GM12878 (cell line): ENCODE measurements at regions not wholly inside any gene's neighbourhood (a gene's known extent, or its start where the extent isn't known, plus 50 kb on each side); places are given as distances from the start of the nearest gene placed in this dataset.

Experiments used
- ATAC-seq: fragments of 200-7000 bp; cut with Tn5 transposase; 3 replicates; pipeline ENCODE4 v1.9.1; 2020; ENCODE audit warnings: mild to moderate bottlenecking, moderate library complexity
- BruUV-seq: library from RNA; stranded (reverse); fragments of 400-500 nt; replicated peaks from 2 replicates; lab custom pipeline; 2021; lab: Mats Ljungman, UMichigan
- CTCF ChIA-PET: fragments of 300-600 bp; sonication (Branson Sonifier 250); formaldehyde crosslinking; extraction: SDS; loops from one replicate; lab custom pipeline; 2021; ENCODE audit warnings: inconsistent platforms; lab: Yijun Ruan, JAX
- POLR2A ChIA-PET: fragments of 350-600 bp; formaldehyde crosslinking; extraction: SDS; loops from one replicate; lab custom pipeline; 2021; ENCODE audit warnings: inconsistent platforms; lab: Charles Lee
- RAD21 ChIA-PET: fragments of 300-600 bp; sonication (Branson Sonifier 250); formaldehyde crosslinking; loops from one replicate; lab custom pipeline; 2023; ENCODE audit warnings: antibody characterized with exemption; ENCODE audit not compliant: unreplicated experiment; lab: Charles Lee
- SMC1A ChIA-PET: fragments of 300-600 bp; sonication (Branson Sonifier 250); formaldehyde crosslinking; loops from one replicate; lab custom pipeline; 2023; ENCODE audit not compliant: unreplicated experiment, uncharacterized antibody; lab: Charles Lee
- DNase-seq: peaks from one replicate; pipeline ENCODE4 v3.0.0-alpha.2; 2011; ENCODE audit warnings: low read depth, low spot score
- FAIRE-seq: peaks from 3 replicates; lab custom pipeline; 2011; peaks lifted over from hg19 to GRCh38; lab: Jason Lieb, UNC
- H2AFZ ChIP-seq: 2 replicates; pipeline ENCODE4 v1.6.0; 2011; ENCODE audit warnings: low read depth, low read length, control low read depth; ENCODE audit not compliant: control insufficient read depth
- H3K27ac ChIP-seq: 2 replicates; pipeline ENCODE4 v1.5.1; 2011; ENCODE audit warnings: control low read depth; ENCODE audit not compliant: control insufficient read depth, insufficient read depth
- H3K27me3 ChIP-seq, 2 experiments: replicated peaks in 1 of 2; 2 replicates each; pipeline versions ENCODE4 v1.6.0 to v1.6.1; 2011; ENCODE audit warnings: low read length in 1 of 2; ENCODE audit not compliant: control insufficient read depth in 2 of 2, insufficient read depth in 2 of 2
- H3K36me3 ChIP-seq, 2 experiments: 2 replicates each; pipeline ENCODE4 v1.5.1; 2011; ENCODE audit warnings: low read length in 1 of 2; ENCODE audit not compliant: control insufficient read depth in 2 of 2, insufficient read depth in 2 of 2
- H3K4me1 ChIP-seq: 2 replicates; pipeline ENCODE4 v1.6.1; 2011; ENCODE audit warnings: mild to moderate bottlenecking, low read length, moderate library complexity, mixed read lengths; ENCODE audit not compliant: control insufficient read depth, insufficient read depth
- H3K4me2 ChIP-seq: 2 replicates; pipeline ENCODE4 v1.6.0; 2011; ENCODE audit warnings: control low read depth; ENCODE audit not compliant: control insufficient read depth, insufficient read depth
- H3K4me3 ChIP-seq: fragments of 200-600 bp; sonication (generic); 2 replicates; pipeline ENCODE4 v1.5.1; 2016
- H3K79me2 ChIP-seq: 2 replicates; pipeline ENCODE4 v1.6.0; 2011; ENCODE audit warnings: low read length; ENCODE audit not compliant: control insufficient read depth, insufficient read depth
- H3K9ac ChIP-seq: 2 replicates; pipeline ENCODE4 v1.8.0; 2011; ENCODE audit warnings: low read length, control low read depth, mixed read lengths; ENCODE audit not compliant: control insufficient read depth, insufficient read depth
- H3K9me3 ChIP-seq: replicated peaks from 3 replicates; pipeline ENCODE4 v1.5.1; 2011; ENCODE audit warnings: mild to moderate bottlenecking, low read length; ENCODE audit not compliant: control insufficient read depth, insufficient read depth
- H4K20me1 ChIP-seq: 2 replicates; pipeline ENCODE4 v1.6.0; 2011; ENCODE audit not compliant: control insufficient read depth, insufficient read depth
- IKZF2 ChIP-seq, 2 experiments: fragments of 450-650 bp; IDR thresholded peaks; 2 replicates each; pipeline ENCODE4 v1.6.1; 2017; ENCODE audit warnings: mild to moderate bottlenecking in 2 of 2, moderate library complexity in 2 of 2
- MYC ChIP-seq: IDR thresholded peaks from 2 replicates; pipeline ENCODE4 v1.6.1; 2011; ENCODE audit warnings: mild to moderate bottlenecking, low read length, moderate library complexity, inconsistent platforms; ENCODE audit not compliant: insufficient read depth, insufficient replicate concordance, insufficient read length, severe bottlenecking
- PAX5 ChIP-seq: IDR thresholded peaks from 2 replicates; pipeline ENCODE4 v1.6.1; 2011; ENCODE audit warnings: low read depth, low read length, borderline replicate concordance
- RUNX3 ChIP-seq: IDR thresholded peaks from 2 replicates; pipeline ENCODE4 v1.6.1; 2012; ENCODE audit warnings: low read length, inconsistent platforms
- SIN3A ChIP-seq: IDR thresholded peaks from 2 replicates; pipeline ENCODE4 v1.6.1; 2012; ENCODE audit warnings: low read depth, low read length, improper control_type of control experiment
- SP1 ChIP-seq: IDR thresholded peaks from one replicate; pipeline ENCODE4 v1.6.1; 2011; ENCODE audit warnings: low read depth, low read length
- WRNIP1 ChIP-seq: IDR thresholded peaks from 2 replicates; pipeline ENCODE4 v1.6.1; 2011; ENCODE audit warnings: low read depth, low read length, improper control_type of control experiment, borderline replicate concordance
- WGBS: methylation state at CpG from one replicate; pipeline ENCODE4 v1.1.6; 2016; ENCODE audit warnings: low lambda C conversion rate; ENCODE audit not compliant: insufficient replicate concordance, insufficient coverage; ENCODE audit errors: missing lambda C conversion rate; 5-methylcytosine and 5-hydroxymethylcytosine counted together
- in situ Hi-C: fragments of 300-500 bp; cut with MboI; formaldehyde crosslinking; loops from 9 replicates; pipeline ENCODE4 v1.14.3; 2018; ENCODE audit warnings: mixed read lengths
- intact Hi-C: fragments of 100-400 bp; cut with micrococcal nuclease; formaldehyde crosslinking; loops from one replicate; pipeline ENCODE4 v1.14.2; 2022; ENCODE audit not compliant: unreplicated experiment
- TF ChIP-seq, protein P1 (sequence below): fragments of 150-350 bp; IDR thresholded peaks from 2 replicates; pipeline ENCODE4 v1.6.1; 2014; ENCODE audit warnings: mild to moderate bottlenecking, low read depth, low read length
- TF ChIP-seq, protein P2 (sequence below): IDR thresholded peaks from 2 replicates; pipeline ENCODE4 v1.6.1; 2012; ENCODE audit warnings: mild to moderate bottlenecking, low read depth, low read length

DNA sequence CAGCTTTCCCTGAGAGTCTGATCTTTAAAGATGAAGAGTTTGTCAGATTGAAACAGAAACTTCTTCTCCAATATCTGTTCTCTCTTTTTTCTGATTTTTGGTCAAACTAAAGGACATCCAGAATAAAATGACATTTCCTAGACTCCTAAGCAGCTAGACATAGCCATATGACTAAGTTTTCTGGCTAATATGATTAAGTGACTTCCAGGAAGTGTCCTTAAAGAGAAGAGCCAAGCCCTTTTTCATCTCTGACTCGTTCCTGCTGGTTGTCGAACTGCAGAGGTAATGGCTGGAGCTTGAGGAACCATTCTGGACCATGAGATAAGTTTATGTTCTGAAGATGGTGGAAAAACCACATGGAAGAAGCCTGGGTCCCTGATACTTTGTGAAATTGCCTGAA is 546.0 kb downstream of the BCOR start:
- Histone ChIP-seq H3K9me3 (no peaks in the 10 kb centered on the region), H3K36me3 (no peaks in the 10 kb centered on the region), H3K4me2 (no peak overlapping the region), H2AFZ (no peak overlapping the region), H3K79me2 (no peaks in the 10 kb centered on the region), H3K9ac (no peak overlapping the region), H3K27me3 (no peaks in the 10 kb centered on the region; a peak in 1 of 4 replicates), H3K4me3 (no peak overlapping the region), H4K20me1 (no peaks in the 10 kb centered on the region), H3K4me1 (no peaks in the 10 kb centered on the region; the same call in 1 of the 2 replicates), H3K27ac (no peak overlapping the region)
- SMC1A ChIA-PET = no interaction called here
- no peak for FAIRE-seq
- intact Hi-C loops = no loop called here
- no peak for TF ChIP-seq PAX5
- no peak for TF ChIP-seq SP1
- no peak for TF ChIP-seq SIN3A
- no peak for TF ChIP-seq WRNIP1
- no peak for TF ChIP-seq MYC
- no peak for TF ChIP-seq RUNX3
- TF ChIP-seq, protein P1, sequence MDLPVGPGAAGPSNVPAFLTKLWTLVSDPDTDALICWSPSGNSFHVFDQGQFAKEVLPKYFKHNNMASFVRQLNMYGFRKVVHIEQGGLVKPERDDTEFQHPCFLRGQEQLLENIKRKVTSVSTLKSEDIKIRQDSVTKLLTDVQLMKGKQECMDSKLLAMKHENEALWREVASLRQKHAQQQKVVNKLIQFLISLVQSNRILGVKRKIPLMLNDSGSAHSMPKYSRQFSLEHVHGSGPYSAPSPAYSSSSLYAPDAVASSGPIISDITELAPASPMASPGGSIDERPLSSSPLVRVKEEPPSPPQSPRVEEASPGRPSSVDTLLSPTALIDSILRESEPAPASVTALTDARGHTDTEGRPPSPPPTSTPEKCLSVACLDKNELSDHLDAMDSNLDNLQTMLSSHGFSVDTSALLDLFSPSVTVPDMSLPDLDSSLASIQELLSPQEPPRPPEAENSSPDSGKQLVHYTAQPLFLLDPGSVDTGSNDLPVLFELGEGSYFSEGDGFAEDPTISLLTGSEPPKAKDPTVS = no peak
- TF ChIP-seq IKZF2 (IDR thresholded peaks at IDR 0.05) = no peak
- TF ChIP-seq, protein P2, sequence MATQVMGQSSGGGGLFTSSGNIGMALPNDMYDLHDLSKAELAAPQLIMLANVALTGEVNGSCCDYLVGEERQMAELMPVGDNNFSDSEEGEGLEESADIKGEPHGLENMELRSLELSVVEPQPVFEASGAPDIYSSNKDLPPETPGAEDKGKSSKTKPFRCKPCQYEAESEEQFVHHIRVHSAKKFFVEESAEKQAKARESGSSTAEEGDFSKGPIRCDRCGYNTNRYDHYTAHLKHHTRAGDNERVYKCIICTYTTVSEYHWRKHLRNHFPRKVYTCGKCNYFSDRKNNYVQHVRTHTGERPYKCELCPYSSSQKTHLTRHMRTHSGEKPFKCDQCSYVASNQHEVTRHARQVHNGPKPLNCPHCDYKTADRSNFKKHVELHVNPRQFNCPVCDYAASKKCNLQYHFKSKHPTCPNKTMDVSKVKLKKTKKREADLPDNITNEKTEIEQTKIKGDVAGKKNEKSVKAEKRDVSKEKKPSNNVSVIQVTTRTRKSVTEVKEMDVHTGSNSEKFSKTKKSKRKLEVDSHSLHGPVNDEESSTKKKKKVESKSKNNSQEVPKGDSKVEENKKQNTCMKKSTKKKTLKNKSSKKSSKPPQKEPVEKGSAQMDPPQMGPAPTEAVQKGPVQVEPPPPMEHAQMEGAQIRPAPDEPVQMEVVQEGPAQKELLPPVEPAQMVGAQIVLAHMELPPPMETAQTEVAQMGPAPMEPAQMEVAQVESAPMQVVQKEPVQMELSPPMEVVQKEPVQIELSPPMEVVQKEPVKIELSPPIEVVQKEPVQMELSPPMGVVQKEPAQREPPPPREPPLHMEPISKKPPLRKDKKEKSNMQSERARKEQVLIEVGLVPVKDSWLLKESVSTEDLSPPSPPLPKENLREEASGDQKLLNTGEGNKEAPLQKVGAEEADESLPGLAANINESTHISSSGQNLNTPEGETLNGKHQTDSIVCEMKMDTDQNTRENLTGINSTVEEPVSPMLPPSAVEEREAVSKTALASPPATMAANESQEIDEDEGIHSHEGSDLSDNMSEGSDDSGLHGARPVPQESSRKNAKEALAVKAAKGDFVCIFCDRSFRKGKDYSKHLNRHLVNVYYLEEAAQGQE = no peak
- in situ Hi-C loops = no loop called here
- 0% methylated on average over 2 of the region's 2 CpGs for WGBS
- POLR2A ChIA-PET = no interaction called here
- DNase-seq = no peak
- no peak for ATAC-seq
- CTCF ChIA-PET = no interaction called here
- RAD21 ChIA-PET = no interaction called here
- no TSS peak for BruUV-seq
